Heart right ventricle (tissue), 16 donors: ENCODE measurements at regions not wholly inside any gene's neighbourhood (a gene's known extent, or its start where the extent isn't known, plus 50 kb on each side); places are given as distances from the start of the nearest gene placed in this dataset.

Experiments
- ATAC-seq, 8 donors: fragments of 200-7000 bp; cut with Tn5 transposase; one replicate each; pipeline ENCODE4 v1.9.1; 2020; ENCODE audit warnings: mild to moderate bottlenecking in 8 of 8, moderate library complexity in 8 of 8, moderate number of reproducible peaks in 1 of 8
- DNase-seq, 2 donors: peaks; one replicate each; pipeline ENCODE4 v3.0.0-alpha.2; 2020
- H3K27ac ChIP-seq, 10 donors: fragments of 200-600 bp; sonication (generic) in 2 of 10; one replicate each; pipeline versions ENCODE4 v1.5.0 to v1.8.0; 2020 to 2022; ENCODE audit warnings: mild to moderate bottlenecking in 3 of 10
- H3K27me3 ChIP-seq, 7 donors: fragments of 200-600 bp; one replicate each; pipeline ENCODE4 v1.8.0; 2021 to 2022; ENCODE audit warnings: mild to moderate bottlenecking in 2 of 7
- H3K36me3 ChIP-seq, 9 donors: fragments of 200-600 bp; sonication (generic) in 1 of 9; one replicate each; pipeline versions ENCODE4 v1.5.0 to v1.8.0; 2020 to 2022; ENCODE audit warnings: mild to moderate bottlenecking in 2 of 9
- H3K4me1 ChIP-seq, 9 donors: fragments of 200-600 bp; sonication (generic) in 1 of 9; one replicate each; pipeline versions ENCODE4 v1.5.0 to v1.8.0; 2020 to 2022; ENCODE audit warnings: mild to moderate bottlenecking in 4 of 9
- H3K4me3 ChIP-seq, 10 donors: fragments of 200-600 bp; sonication (generic) in 2 of 10; one replicate each; pipeline versions ENCODE4 v1.5.0 to v1.8.0; 2020 to 2022; ENCODE audit warnings: mild to moderate bottlenecking in 7 of 10, moderate library complexity in 2 of 10
- H3K9me3 ChIP-seq, 11 donors: fragments of 200-600 bp in 10 of 11; sonication (generic) in 2 of 11; one replicate each; pipeline versions ENCODE4 v1.5.0 to v1.8.0; 2013 to 2022; ENCODE audit warnings: mild to moderate bottlenecking in 2 of 11, control low read depth in 1 of 11, moderate library complexity in 1 of 11
- CTCF ChIP-seq, 9 donors: fragments of 200-600 bp; sonication (generic) in 2 of 9; IDR thresholded peaks; one replicate each; pipeline versions ENCODE4 v1.5.0 to v1.8.0; 2021 to 2022; ENCODE audit warnings: antibody characterized with exemption in 9 of 9, mild to moderate bottlenecking in 5 of 9, moderate library complexity in 1 of 9
- WGBS, 2 donors: extraction: QIAGEN DNeasy Blood & Tissue Kit; methylation state at CpG; one replicate each; pipeline ENCODE4 v1.1.7; 2013; ENCODE audit warnings: inconsistent platforms in 1 of 2; 5-methylcytosine and 5-hydroxymethylcytosine counted together
- intact Hi-C, 10 donors: fragments of 100-400 bp; cut with DNase I; formaldehyde crosslinking; loops; one replicate each; pipeline versions ENCODE4 v1.11.1 to v1.14.2; 2022
- donor health status: Arrhythmogenic right ventricular cardiomyopathy.
- donor health status: ischemic (EF 13 %, LVEDD 7.1; RV severe dilation, severe dysfunction).
- donor health status: healthy with polysubstance abuse.
- donor health status: DM: no; HTN: yes; CAD: no.
- donor health status: DM: no; HTN: no; CAD: no.
- donor health status: ischemic (EF 25% LVEDD 6.9; RV normal size, moderate dysfunction).
- donor health status: ischemic (EF 25% LVEDD 5.7; RV mildly dilated, moderate dysfunction).
- donor health status: healthy.
- donor health status: DM: yes; HTN: yes; CAD: no.
- donor health status: Ischemic cardiomyopathy.
- donor health status: ischemic (EF 35%, LVEDD 5.7; RV mildly dilated, moderate dysfunction).
- donor health status: nonischemic (EF 11% LVEDD 7.7; RV severe dilation, severe dysfunction).
- donor health status: DM: yes; HTN: yes; CAD: no.
- donor health status: PGD.
- donor health status: ischemic (EF 29% LVEDD 5.4; RV normal size, mild dysfunction).
- donor health status: nonischemic (EF 23%, LVEDD 6.1; RV moderate dilation, normal function).

DNA sequence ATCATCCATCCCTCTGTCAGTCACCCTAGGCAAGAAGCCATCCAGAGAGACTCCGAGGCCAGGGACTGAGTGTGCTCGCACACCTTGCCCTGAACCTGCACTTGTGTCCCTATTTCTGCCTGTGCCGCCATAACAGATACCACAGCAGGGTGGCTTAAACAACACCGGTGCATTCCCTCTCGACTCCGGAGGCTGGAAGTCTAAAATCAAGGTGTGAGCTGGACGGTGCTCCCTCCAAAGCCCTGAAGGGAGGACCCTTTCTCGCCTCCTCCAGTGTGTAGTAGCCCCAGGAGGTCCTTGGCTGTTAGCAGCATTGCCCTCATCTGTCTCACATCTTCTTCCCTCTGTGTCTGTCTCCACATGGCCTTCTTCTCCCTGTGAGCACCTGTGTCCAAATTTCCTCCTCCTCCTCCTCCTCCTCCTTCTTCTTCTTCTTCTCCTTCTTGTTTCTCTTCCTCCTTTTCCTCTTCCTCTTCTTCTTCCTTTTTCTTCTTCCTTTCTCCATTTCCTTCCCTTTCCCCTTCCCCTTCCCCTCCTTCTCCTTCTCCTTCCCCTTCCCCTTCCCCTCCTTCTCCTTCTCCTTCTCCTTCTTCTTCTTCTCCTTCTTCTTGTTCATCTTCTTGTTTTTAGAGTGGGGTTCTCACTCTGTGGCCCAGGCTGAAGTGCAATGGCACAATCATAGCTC, 98.1 kb upstream of the ENPP6 start:
- no peaks in the 10 kb centered on the region for H3K27me3 ChIP-seq
- WGBS, 2 donors = 95 to 97% methylated on average over 8 of the region's 8 CpGs
- DNase-seq (no peak), ATAC-seq (no peak)
- peak overlapping the region in 1 of 10 donors; percentile 47 for H3K27ac ChIP-seq
- peaks cover 0 to 24% (median 0%) of the 10 kb centered on the region in 9 donors for H3K4me1 ChIP-seq
- H3K36me3 ChIP-seq = no peaks in the 10 kb centered on the region
- TF ChIP-seq CTCF (IDR thresholded peaks at IDR 0.05) = no peak
- H3K9me3 ChIP-seq = no peaks in the 10 kb centered on the region
- intact Hi-C loops = no loop called here
- H3K4me3 ChIP-seq = no peak overlapping the region

DNA sequence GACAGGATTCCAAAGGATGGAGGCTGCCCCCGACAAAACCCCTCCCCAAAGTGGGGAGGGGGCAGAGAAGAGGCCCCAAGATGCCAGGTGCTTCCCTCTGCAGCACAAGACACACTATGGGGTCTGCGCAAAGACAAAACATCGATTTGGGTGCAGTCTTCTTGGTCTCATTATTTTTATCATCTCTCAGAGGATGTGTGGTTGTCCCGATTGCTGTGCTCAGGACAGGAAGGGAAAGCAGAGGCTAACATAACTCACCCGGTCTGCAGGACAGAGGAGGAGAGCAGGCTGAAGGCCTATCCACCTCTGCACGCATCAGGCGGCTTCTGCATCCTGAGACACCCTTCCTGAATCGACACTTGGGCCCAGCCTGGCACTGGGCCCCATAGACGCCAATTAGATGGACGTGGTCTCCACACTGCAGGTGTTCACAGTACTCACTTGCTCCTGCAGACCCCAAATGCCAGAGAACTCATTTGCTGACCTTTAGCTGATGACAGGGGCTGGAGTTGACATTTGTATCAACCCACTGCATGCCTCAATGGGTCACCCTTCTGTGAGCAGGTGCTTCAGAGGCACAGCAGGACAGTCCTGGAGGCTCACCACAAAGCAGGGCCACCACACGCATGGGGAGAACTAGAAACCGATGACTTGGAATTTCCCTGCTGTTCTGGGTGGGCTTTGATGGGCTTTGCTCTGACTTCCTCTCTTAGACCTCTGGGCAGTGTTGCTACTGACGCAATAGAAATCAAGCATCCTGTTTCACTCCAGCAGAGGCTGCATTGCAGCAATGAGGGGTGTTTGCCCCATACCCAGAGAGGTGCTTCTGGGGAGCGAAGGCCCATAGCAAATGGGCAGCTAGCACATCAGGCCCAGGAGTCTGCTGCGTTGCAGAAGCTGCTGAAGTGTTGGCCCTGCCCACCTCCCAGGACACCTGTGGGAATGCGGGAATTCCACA, 96.3 kb upstream of the ENPP6 start:
- H3K27me3 ChIP-seq = no peaks in the 10 kb centered on the region
- H3K36me3 ChIP-seq = no peaks in the 10 kb centered on the region
- intact Hi-C loops = no loop called here
- H3K9me3 ChIP-seq = peaks cover 0 to 6% (median 0%) of the 10 kb centered on the region in 11 donors
- H3K4me1 ChIP-seq = peaks cover 0 to 34% (median 0%) of the 10 kb centered on the region in 9 donors
- no peak overlapping the region for H3K4me3 ChIP-seq
- H3K27ac ChIP-seq = peak overlapping the region in 1 of 10 donors; percentile 48
- WGBS, 2 donors = 83 to 84% methylated on average over 16 of the region's 16 CpGs
- DNase-seq (no peak), ATAC-seq (peak in 5 of 8 donors; percentile 14 to 42 (median 33))
- TF ChIP-seq CTCF (IDR thresholded peaks at IDR 0.05) = no peak

- H3K4me3 ChIP-seq = no peak overlapping the region
- no peak overlapping the region for H3K27ac ChIP-seq
- H3K27me3 ChIP-seq = no peaks in the 10 kb centered on the region
- no peak for DNase-seq
- intact Hi-C loops = no loop called here
- no peak for TF ChIP-seq CTCF (IDR thresholded peaks at IDR 0.05)
- H3K9me3 ChIP-seq = peaks cover 0 to 6% (median 0%) of the 10 kb centered on the region in 11 donors
- ATAC-seq = no peak
- H3K4me1 ChIP-seq = peaks cover 0 to 34% (median 0%) of the 10 kb centered on the region in 9 donors
- no peaks in the 10 kb centered on the region for H3K36me3 ChIP-seq
- 97% methylated on average over 4 of the region's 4 CpGs for WGBS, 2 donors
Measured at GRCh38 chr4:184313058-184313581, 95.4 kb upstream of the ENPP6 start.

- Histone ChIP-seq H3K4me3 (no peak overlapping the region), H3K36me3 (no peaks in the 10 kb centered on the region), H3K4me1 (peaks cover 0 to 31% (median 0%) of the 10 kb centered on the region in 9 donors), H3K27me3 (no peaks in the 10 kb centered on the region), H3K9me3 (peaks cover 0 to 6% (median 0%) of the 10 kb centered on the region in 11 donors), H3K27ac (no peak overlapping the region)
- 94 to 98% methylated on average over 3 of the region's 3 CpGs for WGBS, 2 donors
- DNase-seq = no peak
- intact Hi-C loops = no loop called here
- no peak for TF ChIP-seq CTCF (IDR thresholded peaks at IDR 0.05)
- no peak for ATAC-seq
Measured at GRCh38 chr4:184312126-184312525, 94.5 kb upstream of the ENPP6 start.
